ENCODE measurements at regions not wholly inside any gene's neighbourhood (a gene's known extent, or its start where the extent isn't known, plus 50 kb on each side); places are given as distances from the start of the nearest gene placed in this dataset.

DNA sequence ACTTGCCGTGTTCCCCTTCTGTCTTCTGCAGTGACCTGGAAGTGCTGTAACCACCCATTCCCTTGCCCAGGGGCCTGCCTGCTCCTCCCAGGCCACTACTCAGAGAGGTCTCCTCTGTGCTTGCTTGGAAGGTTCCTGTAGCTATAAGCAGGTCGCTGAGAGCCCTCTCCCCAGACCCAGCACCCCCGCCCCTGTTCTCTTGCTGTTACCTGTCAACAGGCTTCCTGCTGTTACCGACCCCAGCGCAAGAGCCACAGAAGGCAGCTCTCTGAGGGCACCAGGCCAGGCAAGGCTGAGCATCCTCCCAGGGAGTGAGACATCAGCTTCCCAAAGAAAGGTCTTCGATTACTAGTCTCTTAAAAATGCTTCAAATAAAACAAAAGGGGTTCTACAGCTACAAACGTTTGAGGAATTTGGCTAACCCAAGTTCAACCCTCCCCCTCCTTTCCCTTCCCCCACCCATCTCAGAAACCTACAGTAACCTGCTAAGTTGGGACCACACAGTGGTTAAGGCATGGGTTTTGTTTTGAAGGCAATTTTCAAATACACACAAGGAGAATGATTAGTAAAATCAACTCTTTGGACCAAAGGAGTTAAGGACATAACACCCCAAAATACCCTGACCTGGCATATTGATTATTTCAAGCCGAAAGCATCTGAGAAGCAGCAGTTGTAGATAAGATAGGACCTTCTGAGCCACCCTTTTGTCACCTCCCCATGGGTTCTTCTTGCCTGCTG is 74.9 kb upstream of the MFGE8 start (continued):
- TF ChIP-seq TCF3 (CRISPR knock-in tag; IDR thresholded peaks at IDR 0.05) (0 out of 2 replicates have a peak, but pooled peaks have one; percentile 28), ARID1B (IDR thresholded peaks at IDR 0.05) (peak; percentile 79), RCOR1 (IDR thresholded peaks at IDR 0.05; ENCODE audit: borderline replicate concordance in 1 of 2, low read depth in 2 of 2, low read length in 2 of 2) (0 out of 4 replicates have a peak, but pooled peaks of 1 of the 2 experiments have one; percentile 20), HDAC2 (IDR thresholded peaks at IDR 0.05) (peak; percentile 33; the same call in 1 of the 2 replicates), COPS2 (conservative IDR thresholded peaks at IDR 0.05) (no peak), RBM15 (IDR thresholded peaks at IDR 0.05; ENCODE audit: insufficient read depth, low read length) (no peak), ZFP30 (CRISPR knock-in tag; IDR thresholded peaks at IDR 0.05; ENCODE audit: borderline replicate concordance) (no peak), MCM5 (IDR thresholded peaks at IDR 0.05; ENCODE audit: low read depth) (no peak), ZEB2 (IDR thresholded peaks at IDR 0.05) (peak; percentile 33; the same call in 1 of the 2 replicates), DPF2 (IDR thresholded peaks at IDR 0.05) (peak; percentile 85), ERF (CRISPR knock-in tag; IDR thresholded peaks at IDR 0.05) (no peak), C11orf30 (IDR thresholded peaks at IDR 0.05; ENCODE audit: low read depth) (peak; percentile 63), CHD2 (IDR thresholded peaks at IDR 0.05; ENCODE audit: low read depth, low read length) (peak; percentile 26; the same call in 1 of the 2 replicates), TRIM24 (IDR thresholded peaks at IDR 0.05) (peak; percentile 17 to 57; a peak in 3 of 4 replicates), NBN (IDR thresholded peaks at IDR 0.05; ENCODE audit: low read depth) (peak; percentile 53; the same call in 1 of the 2 replicates)
- TF ChIP-seq, protein P1, sequence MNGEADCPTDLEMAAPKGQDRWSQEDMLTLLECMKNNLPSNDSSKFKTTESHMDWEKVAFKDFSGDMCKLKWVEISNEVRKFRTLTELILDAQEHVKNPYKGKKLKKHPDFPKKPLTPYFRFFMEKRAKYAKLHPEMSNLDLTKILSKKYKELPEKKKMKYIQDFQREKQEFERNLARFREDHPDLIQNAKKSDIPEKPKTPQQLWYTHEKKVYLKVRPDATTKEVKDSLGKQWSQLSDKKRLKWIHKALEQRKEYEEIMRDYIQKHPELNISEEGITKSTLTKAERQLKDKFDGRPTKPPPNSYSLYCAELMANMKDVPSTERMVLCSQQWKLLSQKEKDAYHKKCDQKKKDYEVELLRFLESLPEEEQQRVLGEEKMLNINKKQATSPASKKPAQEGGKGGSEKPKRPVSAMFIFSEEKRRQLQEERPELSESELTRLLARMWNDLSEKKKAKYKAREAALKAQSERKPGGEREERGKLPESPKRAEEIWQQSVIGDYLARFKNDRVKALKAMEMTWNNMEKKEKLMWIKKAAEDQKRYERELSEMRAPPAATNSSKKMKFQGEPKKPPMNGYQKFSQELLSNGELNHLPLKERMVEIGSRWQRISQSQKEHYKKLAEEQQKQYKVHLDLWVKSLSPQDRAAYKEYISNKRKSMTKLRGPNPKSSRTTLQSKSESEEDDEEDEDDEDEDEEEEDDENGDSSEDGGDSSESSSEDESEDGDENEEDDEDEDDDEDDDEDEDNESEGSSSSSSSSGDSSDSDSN (IDR thresholded peaks at IDR 0.05; ENCODE audit: borderline replicate concordance in 1 of 2, low read depth in 2 of 2, low read length in 2 of 2), result 0 out of 4 replicates have a peak, but pooled peaks of 1 of the 2 experiments have one; percentile 29
- TF ChIP-seq, protein P2, sequence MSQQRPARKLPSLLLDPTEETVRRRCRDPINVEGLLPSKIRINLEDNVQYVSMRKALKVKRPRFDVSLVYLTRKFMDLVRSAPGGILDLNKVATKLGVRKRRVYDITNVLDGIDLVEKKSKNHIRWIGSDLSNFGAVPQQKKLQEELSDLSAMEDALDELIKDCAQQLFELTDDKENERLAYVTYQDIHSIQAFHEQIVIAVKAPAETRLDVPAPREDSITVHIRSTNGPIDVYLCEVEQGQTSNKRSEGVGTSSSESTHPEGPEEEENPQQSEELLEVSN (IDR thresholded peaks at IDR 0.05; ENCODE audit: borderline replicate concordance in 1 of 2, extremely low read depth in 1 of 2, insufficient read depth in 1 of 2, insufficient read length in 1 of 2, low read depth in 1 of 2, low read length in 1 of 2, poor library complexity in 1 of 2, severe bottlenecking in 1 of 2), result peak in 1 of 2 experiments; percentile 17

Data from K562 (cell line).